ENCODE measurements at regions not wholly inside any gene's neighbourhood (a gene's known extent, or its start where the extent isn't known, plus 50 kb on each side); places are given as distances from the start of the nearest gene placed in this dataset.

DNA sequence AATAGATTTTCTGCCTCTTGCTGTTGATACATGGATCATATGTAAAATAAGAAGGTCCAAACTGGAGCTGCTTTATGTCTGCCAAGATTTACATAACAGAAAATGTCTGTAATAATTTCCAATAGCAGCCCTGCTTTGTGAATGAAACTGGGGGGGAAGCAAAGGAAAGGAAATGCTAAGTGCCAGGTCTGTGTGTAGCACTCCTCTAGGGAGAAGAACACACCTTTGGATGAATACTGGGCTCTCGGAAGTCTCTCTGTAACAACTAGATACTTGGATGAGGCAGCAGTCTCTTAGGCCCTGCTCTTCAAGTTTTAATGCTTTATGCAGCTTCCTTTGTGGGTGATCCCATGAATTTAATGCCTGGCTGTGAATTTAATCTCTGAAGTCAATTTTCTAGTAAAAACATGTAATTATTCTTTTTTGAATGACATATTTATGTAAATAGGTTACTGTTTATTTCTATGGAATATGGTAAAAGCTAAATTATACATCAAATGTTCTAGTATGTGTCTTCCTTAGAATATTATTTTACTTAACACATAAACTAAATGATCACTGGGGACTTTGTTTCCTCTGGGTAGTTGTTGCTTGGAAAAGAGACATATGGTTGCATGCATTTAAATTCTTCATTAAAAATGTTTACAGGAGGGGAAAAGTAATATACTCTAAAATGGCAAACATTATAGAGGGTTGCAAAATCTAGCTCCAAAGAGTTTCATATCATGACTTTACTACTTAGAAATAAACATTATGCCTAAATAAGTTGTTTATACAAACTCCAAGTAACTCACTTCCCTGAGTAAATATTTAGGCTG is 336.6 kb upstream of the CWC22 start:
- DNase-seq, result no peak

DNA sequence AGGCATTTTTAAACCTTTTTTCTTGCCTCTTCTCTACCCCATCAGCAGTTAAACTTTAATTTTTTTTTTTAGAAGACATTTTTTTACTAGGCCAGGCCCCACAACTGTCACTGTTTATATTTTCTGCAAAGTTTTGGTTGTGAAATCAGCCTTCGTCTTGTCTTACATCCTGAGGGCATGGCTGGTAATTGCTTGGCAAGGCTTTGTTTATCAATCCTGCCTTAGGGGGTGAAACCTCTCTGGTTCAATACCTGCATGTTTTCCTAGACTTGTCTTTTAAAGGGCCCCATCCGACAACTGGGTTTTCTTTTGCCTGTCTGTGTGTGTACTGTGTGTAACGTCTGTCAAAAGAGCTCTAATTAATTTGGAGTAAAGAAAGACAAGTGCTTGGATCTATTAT is 330.0 kb upstream of the CWC22 start:
- DNase-seq, result no peak

DNA sequence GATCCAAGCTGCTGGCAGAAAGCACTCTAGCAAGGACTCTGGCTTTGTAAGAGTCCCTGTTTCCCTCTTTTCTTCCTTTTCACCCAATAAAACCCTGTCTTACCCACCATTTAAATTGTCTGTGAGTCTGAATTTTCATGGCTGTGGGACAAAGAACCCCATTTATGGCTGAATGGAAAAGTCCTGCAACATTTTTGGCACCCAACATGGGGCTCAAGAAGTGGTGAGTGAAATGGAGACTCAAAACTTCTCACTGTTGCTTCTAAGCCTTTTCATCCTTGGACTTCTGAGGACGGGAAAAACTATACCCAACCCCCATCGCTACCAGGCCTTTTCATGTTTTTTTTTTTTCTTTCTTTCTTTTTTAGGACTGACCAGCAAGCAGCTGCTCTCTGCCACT is 329.5 kb upstream of the CWC22 start:
- DNase-seq, result no peak

DNA sequence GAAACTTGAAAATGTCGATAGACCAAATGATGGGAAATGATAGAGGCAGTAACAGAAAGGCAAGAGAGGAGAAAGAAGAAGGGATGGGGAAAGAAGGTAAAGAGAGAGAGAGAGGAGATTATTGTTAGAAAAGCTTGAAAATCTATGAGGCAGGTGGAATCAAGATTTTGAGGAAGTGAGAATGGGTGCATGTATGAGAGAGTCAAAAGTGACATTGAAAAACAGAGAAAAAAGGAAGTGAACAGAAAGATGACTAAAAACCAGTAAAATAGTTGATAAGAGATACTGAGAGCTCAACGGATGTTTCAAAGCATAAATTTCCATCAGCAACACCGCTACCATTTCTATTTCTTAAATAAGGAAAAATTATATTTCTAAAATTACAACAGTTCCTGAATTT is 327.4 kb upstream of the CWC22 start:
- no peak for DNase-seq

DNA sequence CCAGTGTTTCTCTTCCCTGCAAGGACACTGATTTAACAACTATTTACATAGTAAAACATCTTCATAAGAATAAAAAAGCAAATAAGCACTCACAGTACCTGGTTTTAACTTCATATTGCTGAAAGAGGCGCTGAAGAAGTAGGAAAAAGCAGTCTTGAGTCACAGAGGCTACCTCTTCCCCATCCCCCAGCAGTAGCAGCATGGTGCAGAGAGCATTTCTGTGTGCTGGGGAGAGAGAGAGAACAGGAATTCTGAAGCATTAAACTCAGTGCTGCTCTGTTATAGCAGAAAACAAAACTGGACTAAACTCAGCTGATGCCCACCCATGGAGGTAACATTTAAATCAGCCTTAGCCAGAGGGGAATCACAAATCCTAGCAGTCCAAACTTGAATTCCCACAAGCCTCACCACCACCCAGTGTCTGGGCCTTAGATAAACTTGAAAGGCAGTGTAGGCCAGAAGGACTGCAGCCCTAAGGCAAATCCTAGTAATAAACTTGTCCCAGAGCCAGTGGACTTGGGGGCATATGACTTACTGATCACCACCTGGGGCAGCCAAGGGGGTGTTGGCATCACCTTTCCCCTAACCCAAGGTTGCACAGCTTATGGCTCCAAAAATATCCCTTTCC is 321.8 kb upstream of the CWC22 start:
- no peak for DNase-seq

DNA sequence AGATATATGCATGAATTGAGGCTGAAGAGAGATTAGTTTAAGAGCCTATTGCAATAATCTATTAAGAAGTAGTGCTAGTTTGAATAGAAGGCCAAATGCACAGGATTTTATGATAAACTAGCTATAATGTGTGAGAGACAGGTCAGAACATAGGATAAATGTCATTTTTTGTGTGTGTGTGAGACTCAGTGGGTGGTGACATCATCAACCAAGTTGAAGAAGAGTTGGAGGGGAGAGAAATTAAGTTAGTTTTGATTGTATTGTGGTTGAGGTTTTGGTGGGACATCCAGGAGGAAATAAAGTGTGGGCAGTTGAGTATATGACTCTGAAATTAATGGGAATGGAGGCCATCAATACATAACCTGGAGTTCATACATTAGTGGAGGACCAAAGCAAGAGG is 320.1 kb upstream of the CWC22 start:
- DNase-seq, result no peak

DNA sequence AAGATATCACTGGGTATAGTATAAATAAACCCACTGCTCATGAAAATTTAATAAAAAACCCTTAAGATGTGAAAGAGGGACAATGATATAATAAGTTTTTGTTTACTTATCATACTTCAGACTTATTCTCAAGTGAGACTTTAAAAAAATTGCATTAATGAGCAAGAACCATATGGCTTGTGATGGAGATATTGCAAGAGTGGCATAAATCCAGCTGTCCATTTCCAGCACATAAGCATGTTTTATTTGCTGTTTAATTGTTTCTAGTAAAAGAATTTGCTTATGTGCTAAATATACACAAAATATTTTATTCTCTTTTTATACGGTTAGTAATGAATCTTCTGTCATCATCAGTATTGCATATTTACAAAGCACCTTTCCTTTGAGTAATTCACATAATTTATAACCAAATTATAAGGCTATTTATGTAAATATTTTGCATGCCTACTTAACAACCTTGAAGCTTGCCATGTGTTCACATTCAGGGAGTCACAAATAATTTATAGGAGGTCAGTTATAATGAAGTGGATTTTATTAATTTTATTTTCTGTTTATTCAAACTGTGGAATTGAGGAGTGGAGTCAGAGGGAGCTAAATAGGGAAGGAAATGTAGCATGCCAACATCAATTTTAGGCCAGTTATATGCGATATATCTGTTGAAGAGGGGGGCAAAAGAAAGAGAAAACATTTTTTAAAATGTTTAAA is 318.5 kb upstream of the CWC22 start:
- no peak for DNase-seq

DNA sequence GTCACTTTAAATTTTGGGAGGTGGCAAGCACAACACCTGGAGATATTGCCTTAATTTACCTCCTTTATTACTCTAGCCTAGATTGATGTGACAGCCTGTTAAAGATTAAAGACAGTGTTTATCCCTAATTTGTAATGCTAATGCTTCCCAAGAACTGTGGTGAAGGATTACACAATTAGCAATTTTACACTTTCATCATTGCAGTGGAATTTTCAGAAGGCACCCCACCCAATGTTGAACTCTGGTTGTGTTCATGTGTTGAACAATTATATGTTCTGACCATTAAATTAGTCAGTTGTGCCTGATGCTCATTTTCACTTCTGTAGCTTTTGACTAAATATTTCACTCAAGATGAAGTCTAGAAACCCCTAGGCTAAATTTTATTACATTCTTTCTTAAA is 317.1 kb upstream of the CWC22 start:
- peak; percentile 31 for DNase-seq

DNA sequence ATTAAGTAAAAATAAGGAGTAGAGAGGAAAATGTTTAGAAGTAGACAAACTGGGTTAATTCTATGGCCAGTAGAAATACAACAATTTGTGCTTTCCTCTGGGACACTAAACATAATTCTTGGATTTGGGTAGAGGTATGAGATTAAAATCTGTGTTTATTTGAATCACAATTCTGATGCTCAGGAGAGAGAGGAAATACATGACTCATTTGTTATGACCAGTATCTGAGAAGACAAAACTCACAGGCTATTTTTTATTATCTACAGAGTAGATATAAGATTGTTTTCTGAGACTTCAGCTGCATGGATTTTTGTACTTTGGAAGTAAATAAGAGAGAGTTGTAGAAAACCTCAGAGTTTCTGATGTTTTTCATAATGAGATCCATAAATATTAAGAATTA is 315.7 kb upstream of the CWC22 start:
- DNase-seq, result no peak

DNA sequence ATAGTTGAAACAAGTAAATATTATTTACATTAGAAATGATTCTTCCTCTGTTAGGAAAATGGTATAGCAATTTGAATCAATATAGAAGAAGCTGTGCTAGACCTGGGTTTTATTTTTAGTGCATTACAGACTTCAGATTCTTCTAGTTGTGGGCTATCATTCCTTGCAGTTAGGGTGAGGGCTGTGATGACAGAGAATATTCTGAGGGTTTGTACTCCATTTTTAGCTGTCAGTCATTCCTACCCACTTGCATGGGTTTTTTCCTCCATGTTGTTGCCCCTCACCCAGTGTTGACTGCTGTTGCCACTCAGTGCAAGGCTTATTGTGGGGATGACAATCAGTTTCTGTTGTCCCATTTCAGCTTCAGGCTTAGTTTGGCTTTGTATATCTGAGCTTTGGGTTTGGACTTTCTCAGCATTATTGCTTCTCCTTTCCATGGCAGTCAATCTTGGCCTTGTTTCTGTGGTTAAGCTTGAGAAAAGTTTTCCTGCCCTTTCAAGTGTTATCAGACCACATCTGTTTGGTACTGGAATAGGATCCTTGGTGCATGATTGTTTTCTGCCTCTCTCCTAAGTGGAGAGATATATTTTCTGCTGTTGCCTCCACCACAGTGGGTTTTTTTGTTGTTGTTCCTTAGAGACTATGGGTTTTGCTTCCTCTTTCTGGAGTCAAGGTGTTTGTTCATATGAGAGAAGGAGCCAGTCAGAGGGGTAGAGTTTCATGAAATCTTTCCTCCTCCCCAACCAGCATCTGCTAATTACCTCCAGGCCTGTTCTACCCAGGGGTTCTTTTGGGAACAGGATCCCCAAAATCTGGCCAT is 312.7 kb upstream of the CWC22 start:
- no peak for DNase-seq

DNA sequence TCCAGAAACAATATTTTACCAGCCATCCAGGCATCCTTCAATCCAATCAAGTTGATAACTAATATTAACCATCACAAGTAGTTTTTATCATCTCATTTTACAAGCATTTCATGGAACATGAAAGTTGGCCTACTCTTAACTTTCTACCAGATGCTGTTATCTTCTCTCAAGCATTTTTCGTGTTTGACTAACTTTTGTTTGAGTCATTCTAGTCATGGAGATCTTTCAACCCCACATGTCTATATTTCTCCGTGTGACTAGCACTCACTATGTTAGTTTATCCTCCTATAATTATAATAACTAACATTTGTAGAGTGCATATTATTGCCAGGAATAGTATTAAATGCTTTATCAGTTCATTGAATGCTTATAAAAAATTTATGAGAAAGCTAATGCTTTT is 307.0 kb upstream of the CWC22 start:
- no peak for DNase-seq

DNA sequence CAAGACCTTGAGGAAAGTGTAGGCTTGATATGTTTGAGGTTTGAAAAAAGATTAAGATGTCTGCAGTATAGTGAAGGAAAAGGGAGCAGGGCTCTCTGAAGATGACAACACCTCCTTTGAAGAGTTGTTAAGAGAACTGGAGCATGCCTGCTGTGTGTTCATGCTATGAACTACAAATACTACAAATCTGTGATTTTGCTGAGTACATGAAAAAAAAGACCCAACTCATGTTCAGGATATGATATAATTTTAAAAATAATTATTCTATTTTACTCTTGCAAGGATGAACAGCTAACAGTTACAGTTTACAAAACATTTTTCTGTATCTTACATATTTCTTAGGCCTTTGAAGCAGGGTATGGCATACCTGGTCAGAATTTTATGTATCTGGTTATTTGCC is 305.4 kb upstream of the CWC22 start:
- no peak for DNase-seq

DNA sequence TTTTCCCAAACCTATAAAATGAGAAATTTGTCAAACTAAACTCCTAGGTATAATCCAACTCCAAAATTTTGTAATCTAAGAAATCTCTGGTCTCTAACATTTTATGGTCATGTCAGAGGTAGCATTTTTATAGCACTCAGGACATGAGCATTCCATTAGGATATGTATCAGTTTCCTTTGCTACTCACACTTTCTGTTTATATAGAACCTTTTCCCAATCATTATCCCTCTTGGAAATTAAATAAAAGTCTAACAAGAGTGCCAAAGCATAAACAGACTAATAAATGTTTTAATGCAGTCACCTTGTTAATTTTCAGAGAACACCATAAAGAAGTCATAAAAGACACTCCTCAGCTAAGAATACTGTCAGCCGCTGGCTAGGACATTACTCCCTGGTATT is 300.0 kb upstream of the CWC22 start:
- DNase-seq, result no peak

DNA sequence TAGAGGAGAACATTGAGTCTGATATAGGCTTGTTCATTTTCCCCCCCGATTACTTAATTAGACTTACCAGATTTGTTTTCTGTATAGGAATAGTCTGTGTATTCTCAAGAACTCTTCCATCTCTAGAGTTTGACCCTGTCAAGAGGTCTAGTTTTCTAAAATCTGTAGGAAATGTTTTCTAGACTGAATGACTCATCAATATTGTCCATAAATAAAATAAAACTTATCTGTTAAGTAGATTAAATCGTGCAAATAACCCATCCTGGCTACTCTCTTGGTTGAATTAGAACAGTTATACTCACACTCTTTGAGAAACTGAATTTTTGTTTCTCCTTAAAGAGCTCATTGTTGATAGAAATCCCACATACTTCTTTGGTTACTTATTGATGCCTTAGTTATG is 299.2 kb upstream of the CWC22 start:
- DNase-seq, result no peak

DNA sequence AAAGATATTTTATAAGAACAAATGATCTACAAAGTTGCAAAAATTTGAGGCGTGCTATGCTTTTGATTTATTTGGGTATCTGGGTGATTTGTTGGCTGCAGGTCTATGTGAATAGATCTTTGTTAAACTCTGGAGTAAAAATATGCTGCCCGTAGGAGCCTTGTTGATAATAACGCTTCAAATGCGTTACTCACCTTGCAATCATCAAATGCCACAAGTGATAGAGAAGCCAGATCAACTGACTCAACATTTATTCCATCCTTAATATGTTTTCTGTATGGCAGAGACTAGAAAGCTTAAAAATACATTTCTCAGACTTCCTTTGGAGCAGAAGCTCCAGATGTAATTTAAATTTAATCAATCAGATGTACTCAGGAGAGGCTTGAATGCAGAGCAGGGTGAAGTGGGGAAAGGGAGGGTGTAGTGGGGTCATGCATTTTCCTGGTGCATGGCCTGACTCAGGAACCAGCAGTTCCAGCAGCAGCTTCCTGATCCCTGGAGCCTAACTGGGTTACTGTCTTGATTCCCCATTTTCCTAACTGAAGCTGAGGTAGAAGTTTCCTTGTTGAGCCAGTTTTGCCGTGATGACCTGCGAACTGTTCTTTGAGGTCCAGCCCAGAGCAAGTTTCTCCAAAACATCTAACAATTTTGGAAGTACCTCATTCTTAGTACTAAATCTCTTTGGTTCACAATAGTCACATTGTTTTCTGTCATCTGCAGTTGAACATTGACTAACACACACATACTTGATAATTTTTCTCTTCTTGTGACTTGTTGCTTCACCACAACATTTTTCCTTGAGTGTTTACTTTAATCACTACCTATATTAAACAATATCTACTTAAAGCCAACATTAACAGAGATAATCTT is 284.7 kb upstream of the CWC22 start:
- DNase-seq, result no peak

DNA sequence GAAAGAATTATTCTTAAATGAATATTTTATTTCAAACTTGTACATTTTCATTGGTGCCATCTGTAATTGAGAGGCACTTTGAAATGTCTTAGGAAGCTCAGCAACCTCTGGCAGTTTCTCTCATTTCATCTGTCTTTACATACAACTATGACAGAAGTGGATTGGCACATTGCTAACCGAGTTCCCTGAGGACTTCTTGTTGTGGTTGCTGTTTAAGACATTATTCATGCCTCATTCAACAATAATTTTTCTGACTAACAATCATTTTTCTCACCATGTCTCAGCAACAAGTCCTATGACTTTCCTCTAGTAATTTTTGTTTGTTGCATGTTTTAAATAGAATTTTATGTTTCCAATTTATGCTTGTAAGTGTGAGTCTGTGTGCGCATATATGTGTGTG is 284.0 kb upstream of the CWC22 start:
- no peak for DNase-seq

DNA sequence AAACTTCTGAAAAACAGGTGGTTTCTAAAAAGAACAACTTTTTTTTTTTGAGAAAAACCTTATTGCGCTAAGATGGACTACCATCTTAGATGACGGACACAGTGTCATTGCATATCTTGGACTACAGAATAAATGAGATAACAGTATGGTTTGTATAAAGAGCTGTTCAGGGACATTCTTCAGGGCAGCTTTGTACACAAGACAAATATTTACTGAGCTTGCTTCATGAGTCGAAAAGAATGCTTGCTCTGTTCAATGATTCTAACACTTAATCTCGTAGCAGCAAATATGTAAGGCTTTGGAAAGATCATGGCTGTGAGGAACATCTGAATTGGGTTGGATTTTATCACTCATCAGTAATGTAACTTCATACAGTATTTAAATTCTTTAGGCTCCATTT is 282.5 kb upstream of the CWC22 start:
- DNase-seq, result no peak

DNA sequence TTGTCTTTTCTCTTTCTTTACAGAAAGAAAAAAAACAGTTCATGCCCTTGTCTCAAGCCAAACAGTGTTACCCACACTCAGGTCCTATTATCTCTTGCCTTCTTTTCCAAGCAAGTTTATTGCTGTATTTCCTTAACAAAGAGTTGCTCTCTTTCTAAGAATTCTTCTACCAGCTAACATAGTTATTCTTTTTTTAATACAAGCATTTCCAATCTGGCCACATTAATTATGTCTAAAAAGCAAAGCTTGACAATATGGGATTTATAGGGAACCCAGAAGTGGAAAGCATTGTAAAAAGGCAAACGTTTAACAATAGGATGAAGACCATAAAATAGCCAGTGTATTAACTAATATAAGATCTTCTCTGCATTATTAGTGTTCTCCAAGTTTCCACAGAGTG is 272.5 kb upstream of the CWC22 start:
- DNase-seq, result no peak

DNA sequence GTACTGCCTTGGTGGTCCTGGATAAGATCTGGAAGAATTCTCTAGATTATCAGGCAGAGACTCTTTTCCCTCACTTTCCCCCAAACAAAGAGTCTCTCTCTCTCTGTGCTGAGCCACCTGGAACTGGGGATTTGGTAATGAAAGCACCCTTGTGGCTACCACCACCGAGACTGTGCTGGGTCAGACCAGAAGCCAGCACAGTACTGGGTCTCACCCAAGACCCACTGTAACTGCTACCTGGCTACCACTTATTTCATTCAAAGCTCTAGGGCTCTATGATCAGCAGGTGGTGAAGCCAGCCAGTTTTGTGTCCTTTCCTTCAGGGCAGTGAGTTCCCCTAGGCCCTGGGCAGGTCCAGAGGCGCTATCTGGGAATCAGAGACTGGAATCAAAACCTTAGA is 269.6 kb upstream of the CWC22 start:
- DNase-seq, result no peak

DNA sequence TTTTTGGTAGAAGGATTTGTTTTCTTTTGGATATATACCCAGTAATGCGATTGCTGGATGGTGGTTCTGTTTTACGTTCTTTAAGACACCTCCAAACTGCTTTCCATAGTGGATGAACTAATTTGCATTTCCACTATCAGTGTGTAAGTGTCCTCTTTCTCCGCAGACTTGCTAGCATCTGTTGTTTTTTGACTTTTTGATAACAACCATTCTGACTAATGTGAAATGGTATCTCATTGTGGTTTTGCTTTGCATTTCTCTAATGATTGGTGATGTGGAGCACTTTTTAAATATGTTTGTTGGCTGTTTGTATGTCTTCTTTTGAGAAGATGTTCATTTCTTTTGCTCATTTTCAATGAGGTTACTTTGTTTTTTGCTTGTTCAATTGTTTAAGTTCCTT is 260.9 kb upstream of the CWC22 start:
- DNase-seq, result no peak

DNA sequence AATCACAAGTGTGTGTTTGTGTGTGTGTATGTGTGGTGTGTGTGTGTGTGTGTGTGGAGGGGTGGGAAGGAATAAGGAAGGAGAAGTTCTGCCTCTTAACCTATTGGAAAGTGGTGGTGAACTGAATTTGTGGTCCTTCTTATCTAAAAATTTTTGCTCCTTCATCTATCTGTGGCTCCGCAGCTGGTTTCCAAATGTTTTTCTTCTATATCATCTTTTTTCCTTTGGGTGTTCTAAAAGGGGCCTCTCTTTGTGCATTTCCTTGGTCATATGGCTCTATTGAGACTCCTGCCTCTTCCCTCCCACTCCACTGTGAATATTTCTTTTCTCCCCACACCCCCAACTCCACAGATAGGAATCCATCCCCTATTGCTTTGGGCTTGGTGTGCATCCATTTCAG is 254.9 kb upstream of the CWC22 start:
- no peak for DNase-seq

DNA sequence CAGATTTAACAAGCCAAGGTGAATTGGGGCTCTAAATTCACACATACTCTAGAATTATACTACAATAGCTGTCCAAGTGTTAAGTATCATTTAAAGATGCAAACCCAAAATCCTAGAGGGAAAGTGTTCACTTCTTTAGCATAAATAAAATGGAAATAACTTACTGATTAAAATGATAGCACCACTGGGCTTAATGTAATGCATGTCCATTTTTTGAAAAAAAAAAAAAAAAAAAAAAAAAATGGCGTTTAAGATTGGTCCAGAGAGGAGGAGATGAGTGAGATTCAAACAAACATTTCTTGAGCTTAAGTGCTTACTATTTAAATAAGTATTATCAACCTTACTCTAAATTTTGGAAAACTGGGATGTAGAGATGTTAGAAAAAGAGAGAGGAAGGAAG is 251.5 kb upstream of the CWC22 start:
- DNase-seq, result no peak

Data from NCI-H82 (cell line).